HEK293 (cell line): ENCODE measurements at regions not wholly inside any gene's neighbourhood (a gene's known extent, or its start where the extent isn't known, plus 50 kb on each side); places are given as distances from the start of the nearest gene placed in this dataset.

Experiments used
- CTCF ChIA-PET: fragments of 350-600 bp; formaldehyde crosslinking; extraction: SDS; loops from one replicate; lab custom pipeline; 2021; ENCODE audit warnings: antibody characterized with exemption; lab: Yijun Ruan, JAX
- POLR2A ChIA-PET: fragments of 300-600 bp; formaldehyde crosslinking; extraction: SDS; loops from one replicate; lab custom pipeline; 2020; ENCODE audit warnings: antibody characterized with exemption, inconsistent platforms; lab: Yijun Ruan, JAX
- H3K27ac ChIP-seq: fragments of 200-500 bp; sonication (Bioruptor generic); 2 replicates; pipeline ENCODE4 v1.5.1; 2014; ENCODE audit warnings: low read depth, low read length, control low read depth, inconsistent platforms; ENCODE audit errors: extremely low read depth
- H3K36me3 ChIP-seq, 2 experiments: fragments of 200-500 bp in 1 of 2; sonication (Bioruptor generic) in 1 of 2; 1 replicate in 1 of 2; 2 replicates in 1 of 2; pipeline ENCODE4 v1.5.1; 2014 to 2017; ENCODE audit warnings: inconsistent platforms in 2 of 2, low read length in 2 of 2; ENCODE audit not compliant: control insufficient read depth in 2 of 2, insufficient read depth in 1 of 2
- H3K4me1 ChIP-seq: fragments of 200-500 bp; sonication (Bioruptor generic); 2 replicates; pipeline ENCODE4 v1.5.1; 2014; ENCODE audit warnings: mild to moderate bottlenecking, low read length, inconsistent platforms; ENCODE audit not compliant: control insufficient read depth, insufficient read depth
- H3K4me3 ChIP-seq: 2 replicates; pipeline ENCODE4 v1.5.1; 2011; ENCODE audit warnings: low read depth, mild to moderate bottlenecking, control low read depth, low read length, moderate library complexity
- H3K9me3 ChIP-seq: fragments of 200-500 bp; sonication (Bioruptor generic); 2 replicates; pipeline ENCODE4 v1.5.1; 2014; ENCODE audit warnings: low read depth, low read length, inconsistent platforms; ENCODE audit not compliant: control insufficient read depth, insufficient read depth
- BCL6B ChIP-seq: fragments of 450-650 bp; formaldehyde crosslinking; IDR thresholded peaks from 2 replicates; pipeline ENCODE4 v1.5.1; 2017; ENCODE audit warnings: missing biosample characterization, missing genetic modification characterization
- EGR2 ChIP-seq: fragments of 450-650 bp; formaldehyde crosslinking; IDR thresholded peaks from 2 replicates; pipeline ENCODE4 v1.5.1; 2016; ENCODE audit warnings: low read depth, missing biosample characterization, missing genetic modification characterization
- HIC1 ChIP-seq: fragments of 450-650 bp; formaldehyde crosslinking; IDR thresholded peaks from 2 replicates; pipeline ENCODE4 v1.5.1; 2016; ENCODE audit warnings: missing biosample characterization, missing genetic modification characterization
- HOXD13 ChIP-seq: sonication (generic); formaldehyde crosslinking; IDR thresholded peaks from 2 replicates; pipeline ENCODE4 v1.8.0; 2022; ENCODE audit warnings: missing genetic modification reagents, borderline replicate concordance
- MYNN ChIP-seq: fragments of 450-650 bp; formaldehyde crosslinking; IDR thresholded peaks from 2 replicates; pipeline ENCODE4 v1.5.1; 2016; ENCODE audit warnings: missing biosample characterization, missing genetic modification characterization, borderline replicate concordance
- MZF1 ChIP-seq: fragments of 450-650 bp; formaldehyde crosslinking; IDR thresholded peaks from 2 replicates; pipeline ENCODE4 v1.5.1; 2017; ENCODE audit warnings: missing biosample characterization, missing genetic modification characterization, borderline replicate concordance
- OVOL3 ChIP-seq: fragments of 450-650 bp; formaldehyde crosslinking; IDR thresholded peaks from 2 replicates; pipeline ENCODE4 v1.5.1; 2016; ENCODE audit warnings: missing biosample characterization, missing genetic modification characterization
- RBAK ChIP-seq: fragments of 450-650 bp; formaldehyde crosslinking; IDR thresholded peaks from 2 replicates; pipeline ENCODE4 v1.5.1; 2016; ENCODE audit warnings: missing biosample characterization, missing genetic modification characterization
- SP7 ChIP-seq: fragments of 450-650 bp; formaldehyde crosslinking; IDR thresholded peaks from 2 replicates; pipeline ENCODE4 v1.5.1; 2016; ENCODE audit warnings: missing biosample characterization, missing genetic modification characterization
- TCF7L2 ChIP-seq: IDR thresholded peaks from 2 replicates; pipeline ENCODE4 v1.6.1; 2011; ENCODE audit warnings: low read depth, mild to moderate bottlenecking, inconsistent platforms, low read length, moderate library complexity, borderline replicate concordance
- YY1 ChIP-seq: fragments of 450-650 bp; formaldehyde crosslinking; IDR thresholded peaks from 2 replicates; pipeline ENCODE4 v1.5.1; 2018; ENCODE audit warnings: missing biosample characterization, missing genetic modification characterization
- ZBTB7A ChIP-seq: fragments of 450-650 bp; formaldehyde crosslinking; IDR thresholded peaks from 2 replicates; pipeline ENCODE4 v1.5.1; 2016; ENCODE audit warnings: low read depth, missing biosample characterization, missing genetic modification characterization
- ZEB2 ChIP-seq: fragments of 450-650 bp; formaldehyde crosslinking; IDR thresholded peaks from 2 replicates; pipeline ENCODE4 v1.5.1; 2016; ENCODE audit warnings: missing biosample characterization, missing genetic modification characterization
- ZNF132 ChIP-seq: fragments of 450-650 bp; formaldehyde crosslinking; IDR thresholded peaks from 2 replicates; pipeline ENCODE4 v1.5.1; 2017; ENCODE audit warnings: missing biosample characterization, missing genetic modification characterization, borderline replicate concordance
- ZNF138 ChIP-seq: fragments of 450-650 bp; formaldehyde crosslinking; IDR thresholded peaks from 2 replicates; pipeline ENCODE4 v1.5.1; 2016; ENCODE audit warnings: missing biosample characterization, missing genetic modification characterization, borderline replicate concordance
- ZNF155 ChIP-seq: fragments of 450-650 bp; formaldehyde crosslinking; IDR thresholded peaks from 2 replicates; pipeline ENCODE4 v1.5.1; 2016; ENCODE audit warnings: missing biosample characterization, missing genetic modification characterization
- ZNF19 ChIP-seq: fragments of 450-650 bp; formaldehyde crosslinking; IDR thresholded peaks from 2 replicates; pipeline ENCODE4; 2016; ENCODE audit warnings: missing biosample characterization, missing genetic modification characterization, low read depth
- ZNF202 ChIP-seq: fragments of 450-650 bp; formaldehyde crosslinking; IDR thresholded peaks from 2 replicates; pipeline ENCODE4 v1.5.1; 2016; ENCODE audit warnings: missing biosample characterization, missing genetic modification characterization, borderline replicate concordance
- ZNF302 ChIP-seq: fragments of 450-650 bp; formaldehyde crosslinking; IDR thresholded peaks from 2 replicates; pipeline ENCODE4 v1.5.1; 2016; ENCODE audit warnings: missing biosample characterization, missing genetic modification characterization, low read depth
- ZNF521 ChIP-seq: fragments of 450-650 bp; formaldehyde crosslinking; IDR thresholded peaks from 2 replicates; pipeline ENCODE4 v1.5.1; 2017; ENCODE audit warnings: missing biosample characterization, mild to moderate bottlenecking, missing genetic modification characterization
- ZNF571 ChIP-seq: fragments of 450-650 bp; formaldehyde crosslinking; IDR thresholded peaks from 2 replicates; pipeline ENCODE4 v1.5.0; 2017; ENCODE audit warnings: missing biosample characterization, missing genetic modification characterization
- ZNF621 ChIP-seq: fragments of 450-650 bp; formaldehyde crosslinking; IDR thresholded peaks from 2 replicates; pipeline ENCODE4 v1.5.1; 2017; ENCODE audit warnings: missing biosample characterization, missing genetic modification characterization
- ZNF645 ChIP-seq: fragments of 450-650 bp; formaldehyde crosslinking; IDR thresholded peaks from 2 replicates; pipeline ENCODE4; 2016; ENCODE audit warnings: missing biosample characterization, missing genetic modification characterization
- ZNF692 ChIP-seq: fragments of 450-650 bp; formaldehyde crosslinking; IDR thresholded peaks from 2 replicates; pipeline ENCODE4 v1.5.1; 2016; ENCODE audit warnings: missing biosample characterization, missing genetic modification characterization
- ZNF747 ChIP-seq: fragments of 450-650 bp; formaldehyde crosslinking; IDR thresholded peaks from 2 replicates; pipeline ENCODE4 v1.5.1; 2016; ENCODE audit warnings: missing biosample characterization, missing genetic modification characterization
- TF ChIP-seq, protein P1 (sequence below): fragments of 450-650 bp; IDR thresholded peaks from 2 replicates; pipeline ENCODE4 v1.5.1; 2018; ENCODE audit warnings: missing biosample characterization, mild to moderate bottlenecking, missing genetic modification characterization

DNA sequence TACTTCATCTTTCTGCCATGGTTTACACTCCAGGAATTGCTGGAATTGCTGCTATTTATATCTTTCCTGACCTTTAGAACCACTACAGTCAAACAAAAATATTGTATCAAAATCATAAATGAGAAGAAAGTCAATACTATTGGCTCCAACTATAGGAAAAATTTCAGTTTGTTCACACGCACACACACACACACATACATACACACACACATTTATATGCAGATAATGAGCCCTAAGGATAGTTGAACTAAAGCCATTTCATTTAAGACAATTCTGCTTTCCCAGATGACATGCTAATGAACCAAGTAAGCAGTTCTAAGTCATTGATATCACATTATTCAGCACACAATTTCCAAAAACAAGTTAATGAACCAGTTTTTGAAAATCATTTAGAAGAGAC lies 627.3 kb downstream of the PLOD2 start:
- CTCF ChIA-PET, result no interaction called here
- TF ChIP-seq TCF7L2, result no peak
- no peak for TF ChIP-seq ZNF302
- TF ChIP-seq RBAK (tag by site-specific recombination), result no peak
- no peak for TF ChIP-seq MYNN (tag by site-specific recombination)
- TF ChIP-seq ZNF571, result no peak
- TF ChIP-seq, protein P1, sequence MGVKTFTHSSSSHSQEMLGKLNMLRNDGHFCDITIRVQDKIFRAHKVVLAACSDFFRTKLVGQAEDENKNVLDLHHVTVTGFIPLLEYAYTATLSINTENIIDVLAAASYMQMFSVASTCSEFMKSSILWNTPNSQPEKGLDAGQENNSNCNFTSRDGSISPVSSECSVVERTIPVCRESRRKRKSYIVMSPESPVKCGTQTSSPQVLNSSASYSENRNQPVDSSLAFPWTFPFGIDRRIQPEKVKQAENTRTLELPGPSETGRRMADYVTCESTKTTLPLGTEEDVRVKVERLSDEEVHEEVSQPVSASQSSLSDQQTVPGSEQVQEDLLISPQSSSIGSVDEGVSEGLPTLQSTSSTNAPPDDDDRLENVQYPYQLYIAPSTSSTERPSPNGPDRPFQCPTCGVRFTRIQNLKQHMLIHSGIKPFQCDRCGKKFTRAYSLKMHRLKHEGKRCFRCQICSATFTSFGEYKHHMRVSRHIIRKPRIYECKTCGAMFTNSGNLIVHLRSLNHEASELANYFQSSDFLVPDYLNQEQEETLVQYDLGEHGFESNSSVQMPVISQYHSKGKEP (tag by site-specific recombination), result no peak
- no peak for TF ChIP-seq ZNF138 (tag by site-specific recombination)
- no peak for TF ChIP-seq ZNF521 (tag by site-specific recombination)
- TF ChIP-seq ZNF19 (tag by site-specific recombination), result no peak
- no peak for TF ChIP-seq ZNF692 (tag by site-specific recombination)
- TF ChIP-seq ZEB2, result no peak
- TF ChIP-seq MZF1 (tag by site-specific recombination), result no peak
- TF ChIP-seq EGR2, result no peak
- TF ChIP-seq ZBTB7A (tag by site-specific recombination), result no peak
- no peak for TF ChIP-seq ZNF202
- TF ChIP-seq ZNF645 (tag by site-specific recombination), result no peak
- H3K27ac ChIP-seq, result no peak overlapping the region
- H3K4me3 ChIP-seq, result no peak overlapping the region
- POLR2A ChIA-PET, result no interaction called here
- H3K4me1 ChIP-seq, result no peaks in the 10 kb centered on the region
- no peaks in the 10 kb centered on the region for H3K9me3 ChIP-seq
- no peaks in the 10 kb centered on the region for H3K36me3 ChIP-seq

DNA sequence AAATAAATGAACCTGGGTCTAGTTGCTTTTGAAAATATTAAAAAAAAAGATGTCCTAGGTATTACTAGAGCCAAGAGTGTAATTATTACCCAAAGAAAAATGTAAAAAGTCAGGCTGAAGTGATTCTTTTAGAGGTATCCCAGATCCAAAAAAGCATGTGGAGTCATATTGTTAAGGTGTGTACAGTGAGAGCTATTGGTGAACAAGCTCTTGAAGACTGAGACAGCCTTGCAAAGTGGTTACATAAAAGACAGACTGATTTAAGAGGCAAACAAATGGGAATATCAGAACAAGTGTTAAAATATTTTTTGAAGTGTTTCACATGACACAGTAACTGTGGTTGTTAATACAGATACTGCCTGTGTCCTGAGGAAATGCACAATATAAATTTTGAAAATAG lies 624.5 kb downstream of the PLOD2 start:
- H3K4me1 ChIP-seq, result no peaks in the 10 kb centered on the region
- H3K27ac ChIP-seq, result no peak overlapping the region
- no peaks in the 10 kb centered on the region for H3K9me3 ChIP-seq
- TF ChIP-seq OVOL3 (tag by site-specific recombination) (no peak), ZNF155 (no peak), BCL6B (tag by site-specific recombination) (no peak), ZNF132 (tag by site-specific recombination) (no peak), ZNF747 (tag by site-specific recombination) (no peak), YY1 (no peak), SP7 (tag by site-specific recombination) (no peak), ZNF621 (tag by site-specific recombination) (no peak), HIC1 (no peak), HOXD13 (no peak)
- no peak overlapping the region for H3K4me3 ChIP-seq
- ChIA-PET POLR2A (no interaction called here), CTCF (no interaction called here)
- no peaks in the 10 kb centered on the region for H3K36me3 ChIP-seq
